T-helper 17 cell (primary cell): ENCODE measurements at regions not wholly inside any gene's neighbourhood (a gene's known extent, or its start where the extent isn't known, plus 50 kb on each side); places are given as distances from the start of the nearest gene placed in this dataset.

Experiments used
- ATAC-seq: fragments of 150-1000 bp; cut with Tn5 transposase; 2 replicates; pipeline ENCODE4 v1.10.0; 2021; ENCODE audit warnings: mild to moderate bottlenecking, moderate library complexity
- DNase-seq, 3 donors: peaks; one replicate each; pipeline versions ENCODE4 v3.0.0 to v3.0.0-alpha.2; 2020 to 2021
- H3K9me3 ChIP-seq: one replicate; pipeline ENCODE4 v1.7.0; 2013; ENCODE audit warnings: low read length, mild to moderate bottlenecking; ENCODE audit not compliant: control insufficient read depth, poor library complexity, severe bottlenecking
- H3K27ac Mint-ChIP-seq: one replicate; pipeline ENCODE4 v1.8.0; 2022; ENCODE audit warnings: mild to moderate bottlenecking, moderate library complexity, mixed read lengths
- H3K27me3 Mint-ChIP-seq: one replicate; pipeline ENCODE4 v1.8.0; 2022; ENCODE audit warnings: mixed read lengths
- H3K36me3 Mint-ChIP-seq: one replicate; pipeline ENCODE4 v1.8.0; 2022; ENCODE audit warnings: low read depth, mixed read lengths
- H3K4me1 Mint-ChIP-seq: one replicate; pipeline ENCODE4 v1.8.0; 2022; ENCODE audit warnings: mild to moderate bottlenecking, mixed read lengths
- H3K4me3 Mint-ChIP-seq: one replicate; pipeline ENCODE4 v1.8.0; 2022; ENCODE audit warnings: mild to moderate bottlenecking, moderate library complexity, mixed read lengths

GRCh38 chr10:47053081-47053798 lies 142.0 kb downstream of the PTPN20 start:
- no peak overlapping the region for H3K4me3 Mint-ChIP-seq
- peaks cover 6% of the 10 kb centered on the region for H3K27me3 Mint-ChIP-seq
- no peak overlapping the region for H3K27ac Mint-ChIP-seq

GRCh38 chr10:47054974-47055373 lies 143.7 kb downstream of the PTPN20 start:
- Mint-ChIP-seq H3K4me1 (peaks cover 11% of the 10 kb centered on the region), H3K27ac (no peak overlapping the region), H3K27me3 (peaks cover 11% of the 10 kb centered on the region), H3K4me3 (no peak overlapping the region), H3K36me3 (no peaks in the 10 kb centered on the region)
- H3K9me3 ChIP-seq: no peaks in the 10 kb centered on the region
- DNase-seq: no peak
- ATAC-seq: no peak

More at GRCh38 chr10:47053081-47053798, 142.0 kb downstream of the PTPN20 start:
- ATAC-seq (no peak), DNase-seq (no peak)
- H3K9me3 ChIP-seq: no peaks in the 10 kb centered on the region
- Mint-ChIP-seq H3K4me1 (peaks cover 14% of the 10 kb centered on the region), H3K36me3 (no peaks in the 10 kb centered on the region)

- H3K4me1 Mint-ChIP-seq: peaks cover 9% of the 10 kb centered on the region
- H3K9me3 ChIP-seq: no peaks in the 10 kb centered on the region
- no peak for DNase-seq
- no peak for ATAC-seq
- H3K4me3 Mint-ChIP-seq: no peak overlapping the region
- H3K27ac Mint-ChIP-seq: no peak overlapping the region
- H3K36me3 Mint-ChIP-seq: no peaks in the 10 kb centered on the region
- peaks cover 16% of the 10 kb centered on the region for H3K27me3 Mint-ChIP-seq
Measured at GRCh38 chr10:47055386-47056246, 144.4 kb downstream of the PTPN20 start.

GRCh38 chr10:47056247-47056510 lies 145.0 kb downstream of the PTPN20 start:
- Mint-ChIP-seq H3K36me3 (no peaks in the 10 kb centered on the region), H3K27ac (no peak overlapping the region), H3K4me1 (peaks cover 9% of the 10 kb centered on the region), H3K4me3 (no peak overlapping the region), H3K27me3 (peaks cover 21% of the 10 kb centered on the region)
- ATAC-seq (no peak), DNase-seq (no peak)
- H3K9me3 ChIP-seq: no peaks in the 10 kb centered on the region

GRCh38 chr10:47057471-47057870 lies 146.2 kb downstream of the PTPN20 start:
- Mint-ChIP-seq H3K36me3 (no peaks in the 10 kb centered on the region), H3K4me3 (no peak overlapping the region), H3K27ac (no peak overlapping the region), H3K27me3 (peaks cover 23% of the 10 kb centered on the region), H3K4me1 (peaks cover 9% of the 10 kb centered on the region)
- H3K9me3 ChIP-seq: no peaks in the 10 kb centered on the region
- ATAC-seq (no peak), DNase-seq (no peak)

- H3K27ac Mint-ChIP-seq: no peak overlapping the region
- H3K4me3 Mint-ChIP-seq: no peak overlapping the region
- peaks cover 29% of the 10 kb centered on the region for H3K27me3 Mint-ChIP-seq
- no peak for DNase-seq
- H3K9me3 ChIP-seq: no peaks in the 10 kb centered on the region
- H3K36me3 Mint-ChIP-seq: no peaks in the 10 kb centered on the region
- no peak for ATAC-seq
- H3K4me1 Mint-ChIP-seq: peaks cover 8% of the 10 kb centered on the region
Measured at GRCh38 chr10:47058032-47058702, 146.9 kb downstream of the PTPN20 start.

- Mint-ChIP-seq H3K4me3 (no peak overlapping the region), H3K36me3 (no peaks in the 10 kb centered on the region), H3K27ac (no peak overlapping the region), H3K4me1 (peaks cover 8% of the 10 kb centered on the region), H3K27me3 (peaks cover 29% of the 10 kb centered on the region)
- ATAC-seq (no peak), DNase-seq (no peak)
- no peaks in the 10 kb centered on the region for H3K9me3 ChIP-seq
Measured at GRCh38 chr10:47058961-47059391, 147.7 kb downstream of the PTPN20 start.

- no peaks in the 10 kb centered on the region for H3K9me3 ChIP-seq
- no peak for ATAC-seq
- Mint-ChIP-seq H3K4me1 (peaks cover 8% of the 10 kb centered on the region), H3K36me3 (no peaks in the 10 kb centered on the region), H3K27ac (no peak overlapping the region), H3K4me3 (no peak overlapping the region), H3K27me3 (peaks cover 29% of the 10 kb centered on the region)
- DNase-seq: no peak
Measured at GRCh38 chr10:47059606-47060311, 148.5 kb downstream of the PTPN20 start.

- DNase-seq (no peak), ATAC-seq (no peak)
- Mint-ChIP-seq H3K4me1 (peaks cover 9% of the 10 kb centered on the region), H3K27me3 (peaks cover 29% of the 10 kb centered on the region), H3K27ac (no peak overlapping the region), H3K4me3 (no peak overlapping the region), H3K36me3 (peaks cover 1% of the 10 kb centered on the region)
- no peaks in the 10 kb centered on the region for H3K9me3 ChIP-seq
Measured at GRCh38 chr10:47060356-47060755, 149.1 kb downstream of the PTPN20 start.

- Mint-ChIP-seq H3K4me1 (peaks cover 10% of the 10 kb centered on the region), H3K36me3 (peaks cover 2% of the 10 kb centered on the region), H3K27me3 (peaks cover 29% of the 10 kb centered on the region), H3K27ac (no peak overlapping the region), H3K4me3 (no peak overlapping the region)
- DNase-seq: no peak
- no peak for ATAC-seq
- H3K9me3 ChIP-seq: no peaks in the 10 kb centered on the region
Measured at GRCh38 chr10:47060993-47061500, 149.8 kb downstream of the PTPN20 start.

GRCh38 chr10:47061776-47062175 lies 150.5 kb downstream of the PTPN20 start:
- no peak for DNase-seq
- Mint-ChIP-seq H3K27ac (no peak overlapping the region), H3K27me3 (peaks cover 29% of the 10 kb centered on the region), H3K4me1 (peaks cover 4% of the 10 kb centered on the region), H3K36me3 (peaks cover 2% of the 10 kb centered on the region), H3K4me3 (no peak overlapping the region)
- H3K9me3 ChIP-seq: no peaks in the 10 kb centered on the region
- no peak for ATAC-seq

- no peaks in the 10 kb centered on the region for H3K9me3 ChIP-seq
- Mint-ChIP-seq H3K4me3 (no peak overlapping the region), H3K27me3 (peaks cover 29% of the 10 kb centered on the region), H3K27ac (no peak overlapping the region), H3K4me1 (peaks cover 4% of the 10 kb centered on the region), H3K36me3 (peaks cover 2% of the 10 kb centered on the region)
- ATAC-seq (no peak), DNase-seq (no peak)
Measured at GRCh38 chr10:47062441-47063200, 151.4 kb downstream of the PTPN20 start.
